ENCODE measurements at regions not wholly inside any gene's neighbourhood (a gene's known extent, or its start where the extent isn't known, plus 50 kb on each side); places are given as distances from the start of the nearest gene placed in this dataset.
"Not testable (repeated sequence)": the region's sequence is repeated elsewhere in the genome, so short reads cannot be mapped to it uniquely, and the experiment has no call there.

DNA sequence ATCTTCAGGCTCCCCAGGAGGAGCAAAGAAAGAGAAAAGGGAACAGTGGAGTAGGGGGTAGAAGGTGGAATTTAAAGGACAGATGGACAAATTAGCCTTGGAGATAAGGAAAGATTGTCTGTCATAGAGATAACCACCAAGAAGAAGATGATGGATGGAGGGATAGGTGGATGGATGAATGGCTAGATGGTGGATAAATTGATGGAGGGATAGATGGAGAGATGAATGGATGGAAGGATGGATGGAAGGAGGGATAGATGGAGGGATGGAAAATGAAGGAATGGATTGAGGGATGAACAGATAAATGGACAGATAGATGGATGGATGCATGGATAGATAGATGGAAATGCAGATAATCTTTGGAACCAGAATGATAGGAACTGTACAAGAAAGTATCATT, 102.8 kb downstream of the TNFAIP3 start:
- DNase-seq (ENCODE audit: low spot score), result no peak

DNA sequence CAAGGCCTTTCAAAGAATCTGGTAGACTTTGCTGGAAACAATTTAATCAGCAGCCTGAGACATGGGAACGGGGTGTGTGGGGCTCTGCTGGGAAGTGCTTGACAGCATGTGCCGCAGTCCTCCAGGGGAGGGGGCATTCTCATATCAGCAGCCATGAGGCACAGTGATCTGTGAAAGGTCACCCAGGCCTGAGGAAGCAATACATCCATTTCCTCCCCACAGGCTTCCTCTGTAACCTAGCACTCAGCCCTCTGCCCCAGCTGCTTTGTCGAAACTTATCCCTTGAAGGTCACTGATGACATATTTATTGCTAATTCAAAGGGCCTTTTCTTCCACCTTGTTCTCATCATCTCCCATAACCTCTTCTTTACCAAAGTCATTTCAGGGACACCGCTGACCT, 103.3 kb downstream of the TNFAIP3 start:
- DNase-seq (ENCODE audit: low spot score), result no peak

DNA sequence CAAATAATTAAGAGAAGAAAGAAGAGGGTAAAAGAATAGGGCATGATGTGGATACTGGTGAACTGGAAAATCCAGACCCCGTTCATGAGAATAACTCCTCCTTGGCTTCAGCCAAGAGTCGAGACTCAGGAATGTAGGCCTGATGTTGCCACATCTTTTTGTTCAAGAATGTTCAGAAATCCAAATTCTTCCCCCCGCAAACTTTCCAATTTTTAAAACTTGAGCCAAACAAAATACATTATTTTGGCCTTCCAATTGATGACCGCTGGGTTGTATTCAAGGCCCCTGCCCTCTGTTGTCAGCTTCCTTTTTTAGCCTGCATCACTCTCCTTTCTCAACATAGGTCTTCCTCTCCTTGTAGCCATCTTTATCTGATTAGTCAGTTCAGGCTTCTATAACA, 106.1 kb downstream of the TNFAIP3 start:
- DNase-seq (ENCODE audit: low spot score), result no peak

DNA sequence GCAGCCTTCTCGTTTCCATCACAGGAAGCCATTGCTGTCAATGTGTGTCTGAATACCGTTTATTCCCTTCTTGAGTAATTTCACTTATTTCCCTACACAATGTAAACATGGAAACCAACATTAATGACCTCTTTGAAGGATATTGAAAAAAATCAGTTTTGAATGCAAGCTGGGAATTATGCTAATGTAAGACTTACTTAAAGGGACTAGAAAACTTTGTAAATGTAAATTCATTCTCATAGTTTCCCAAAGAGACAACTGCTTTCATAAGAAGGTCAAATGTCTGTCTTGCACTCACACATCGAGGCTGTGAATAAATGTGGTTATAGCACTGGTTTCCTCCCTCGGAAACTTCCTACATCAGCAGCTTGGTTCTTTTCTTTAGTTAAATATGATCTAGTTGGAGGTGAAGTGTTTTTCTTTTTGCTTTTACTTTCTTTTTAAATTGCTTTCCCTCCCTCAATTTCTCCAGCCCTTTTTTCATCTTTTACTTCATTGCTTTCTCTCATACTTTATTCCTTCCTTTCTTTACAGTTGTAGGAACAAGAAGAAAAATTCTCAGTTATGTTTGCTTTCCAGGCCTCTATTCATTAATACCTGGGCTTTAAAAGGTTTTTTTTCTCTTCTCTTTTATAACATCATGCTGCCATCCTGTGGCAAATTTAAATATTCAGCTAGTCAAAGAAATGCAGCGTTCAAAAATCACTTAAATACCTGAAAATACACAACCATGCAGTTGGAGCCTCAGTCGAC, 108.3 kb downstream of the TNFAIP3 start:
- DNase-seq (ENCODE audit: low spot score), result no peak

DNA sequence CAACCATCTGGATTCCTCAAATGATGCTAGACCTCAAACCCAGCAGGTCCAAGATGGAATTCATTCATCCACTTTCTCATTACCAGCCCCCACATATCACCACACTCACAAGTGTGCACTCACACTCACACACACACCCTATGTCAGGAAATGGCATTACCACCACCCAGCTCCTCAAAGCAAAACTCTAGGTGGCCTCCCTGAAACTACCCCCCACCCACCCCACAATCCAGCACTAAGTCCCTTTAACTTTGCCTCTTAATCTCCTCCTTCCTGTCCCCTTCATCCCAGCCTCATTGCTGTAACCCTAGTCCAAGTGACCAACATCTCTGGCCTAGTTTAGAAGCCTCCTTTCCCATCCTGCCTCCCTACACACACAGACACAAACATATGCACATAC, 109.4 kb downstream of the TNFAIP3 start:
- no peak for DNase-seq (ENCODE audit: low spot score)

DNA sequence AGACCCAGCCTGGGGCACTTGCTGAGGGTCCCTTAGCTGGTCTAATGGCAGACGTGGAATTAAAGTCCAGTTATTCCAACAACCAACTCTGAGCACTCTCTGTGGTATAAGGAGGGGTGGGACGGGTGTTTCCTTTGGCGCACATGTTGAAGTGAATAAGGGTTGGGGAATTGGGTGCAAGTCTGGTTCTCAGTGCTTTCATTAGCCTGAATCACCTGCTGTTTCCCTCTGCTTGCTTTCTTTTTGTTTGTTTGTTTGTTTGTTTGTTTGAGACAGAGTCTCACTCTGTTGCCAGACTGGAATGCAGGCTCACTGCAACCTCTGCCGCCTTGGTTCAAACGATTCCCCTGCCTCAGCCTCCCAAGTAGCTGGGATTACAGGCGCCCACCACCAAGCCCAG, 110.1 kb downstream of the TNFAIP3 start:
- DNase-seq (ENCODE audit: low spot score), result no peak

DNA sequence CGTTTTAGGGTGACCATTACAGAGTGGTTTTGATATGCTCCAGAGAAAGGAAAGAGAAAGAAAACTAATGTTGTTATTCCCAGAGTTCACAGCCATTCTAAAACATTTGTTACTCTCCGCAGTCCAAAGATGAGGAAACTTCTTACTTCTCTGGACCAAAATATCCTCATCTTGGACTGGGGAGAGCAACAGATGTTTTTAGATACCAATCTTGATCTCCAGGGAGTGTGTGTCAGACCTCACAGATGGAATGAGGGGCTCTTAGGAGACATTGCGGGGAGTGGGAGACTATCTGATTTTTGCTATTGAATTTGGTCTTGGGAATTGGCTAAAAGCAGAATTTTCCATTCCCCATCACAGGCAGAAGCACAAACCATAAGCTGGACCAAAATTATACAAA, 110.8 kb downstream of the TNFAIP3 start:
- no peak for DNase-seq (ENCODE audit: low spot score)

DNA sequence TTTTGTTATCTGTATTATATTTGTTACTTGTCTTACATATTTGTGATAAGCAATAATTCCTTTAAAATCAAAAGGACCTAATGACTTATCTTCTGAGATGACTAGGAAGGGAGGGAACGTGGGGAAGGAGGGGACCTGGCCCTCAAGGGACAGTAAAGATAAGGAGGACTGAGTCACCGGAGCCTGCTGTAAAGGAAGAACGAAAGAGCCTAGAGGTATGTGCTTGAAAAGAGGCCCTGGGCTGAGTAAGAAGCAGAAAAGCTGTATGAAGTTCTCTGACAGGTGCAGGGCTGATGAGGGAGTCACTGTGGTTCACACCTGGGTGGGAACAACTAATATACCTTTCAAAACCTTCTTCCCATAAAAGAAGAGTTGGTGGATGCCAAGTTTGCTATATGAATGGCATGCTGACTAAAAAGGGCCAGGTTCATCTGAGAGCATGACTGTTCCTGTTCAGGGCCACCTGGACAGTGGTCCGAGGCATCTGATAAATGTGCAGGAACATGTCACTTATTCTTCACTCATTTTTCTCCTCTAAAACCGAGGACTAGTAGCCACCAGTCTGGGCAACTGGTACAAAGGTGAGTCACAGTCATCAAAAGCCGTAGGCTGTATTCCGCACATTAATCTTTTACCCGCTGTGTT, 111.3 kb downstream of the TNFAIP3 start:
- no peak for DNase-seq (ENCODE audit: low spot score)

DNA sequence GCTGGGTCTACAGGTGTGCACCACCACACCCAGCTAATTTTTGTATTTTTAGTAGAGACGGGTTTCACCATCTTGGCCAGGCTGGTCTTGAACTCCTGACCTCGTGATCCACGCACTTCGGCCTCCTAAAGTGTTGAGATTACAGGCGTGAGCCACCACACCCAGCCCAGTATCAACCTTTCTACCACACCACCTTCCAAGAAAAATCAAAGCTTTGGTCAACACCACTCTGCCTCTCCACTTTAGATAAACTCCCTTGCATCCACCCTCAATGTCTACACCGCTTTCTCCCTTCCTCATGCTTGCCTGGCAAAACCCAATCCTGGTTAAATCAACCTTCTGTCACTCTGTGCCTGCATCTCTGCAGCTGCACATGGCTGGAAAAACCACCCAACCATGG, 112.2 kb downstream of the TNFAIP3 start:
- not testable (repeated sequence) for DNase-seq (ENCODE audit: low spot score)

DNA sequence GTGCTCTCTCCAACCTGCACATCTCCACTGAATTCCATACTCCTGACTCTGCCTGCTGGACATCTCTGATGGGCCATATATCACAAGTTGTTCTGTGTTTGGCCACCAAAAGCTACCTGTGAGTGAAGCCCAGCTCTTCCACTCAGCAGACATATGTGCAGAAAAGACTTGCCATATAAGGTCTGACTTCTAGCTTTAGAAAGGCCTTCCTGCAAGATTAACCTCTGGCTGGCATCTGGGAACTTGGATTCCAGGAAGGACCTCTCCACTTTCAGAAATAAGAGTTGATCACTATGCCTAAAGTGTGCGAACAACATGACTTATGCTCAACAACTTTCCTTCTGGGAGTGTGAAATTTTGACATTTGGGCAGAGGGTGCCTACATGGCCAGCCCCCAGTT, 113.7 kb downstream of the TNFAIP3 start:
- DNase-seq (ENCODE audit: low spot score), result no peak

DNA sequence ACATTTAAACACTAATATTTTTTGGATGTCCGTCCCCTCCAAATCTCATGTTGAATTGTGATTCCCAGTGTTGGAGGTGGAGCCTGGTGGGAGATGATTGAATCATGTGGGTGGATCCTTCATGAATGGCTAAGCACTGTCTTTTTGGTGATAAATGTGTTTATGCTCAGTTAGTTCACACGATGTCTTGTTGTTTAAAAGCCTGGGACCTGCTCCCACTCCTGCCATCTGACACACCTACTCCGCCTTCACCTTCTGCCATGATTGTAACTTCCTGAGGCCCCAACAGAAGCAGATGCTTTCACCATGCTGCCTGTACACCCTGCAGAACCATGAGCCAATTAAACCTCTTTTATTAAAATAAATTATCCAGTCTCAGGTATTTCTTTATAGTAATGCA, 114.7 kb downstream of the TNFAIP3 start:
- DNase-seq (ENCODE audit: low spot score), result no peak

DNA sequence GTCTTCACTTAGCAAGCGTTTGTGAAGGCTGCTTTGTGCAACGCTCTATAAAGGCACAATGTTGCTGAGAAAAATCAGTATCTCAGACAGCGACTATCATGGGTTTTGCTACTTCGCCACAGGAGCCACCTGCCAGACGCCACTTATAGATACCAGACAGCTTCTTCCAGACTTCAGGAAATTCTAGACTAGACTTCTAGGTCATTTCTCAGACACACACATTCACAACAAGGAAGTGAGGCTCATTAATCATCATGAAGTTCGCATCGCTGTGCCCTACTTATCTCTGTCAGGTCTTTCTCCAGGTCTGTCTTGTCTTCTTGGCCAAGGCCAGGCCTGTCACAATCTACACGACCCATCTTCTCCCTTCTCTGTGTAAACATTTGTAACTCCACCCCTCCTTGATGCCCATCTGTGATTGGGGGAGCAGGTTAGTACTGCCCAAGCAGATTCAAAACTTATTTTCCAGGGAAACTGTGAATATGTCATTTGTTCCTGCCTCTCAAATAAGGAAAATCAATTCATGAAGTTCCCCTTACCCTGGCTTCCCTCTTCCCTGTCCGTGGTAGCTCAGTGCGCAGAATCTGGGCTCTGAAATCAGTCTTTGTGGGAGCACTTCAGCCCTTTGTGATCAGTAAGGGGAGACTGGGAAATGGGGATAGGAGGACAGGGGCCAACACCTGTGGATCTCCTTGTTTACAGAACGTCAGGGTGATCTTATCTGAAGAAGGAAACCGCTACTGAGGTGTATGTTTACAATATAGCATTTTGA, 115.5 kb downstream of the TNFAIP3 start:
- no peak for DNase-seq (ENCODE audit: low spot score)

DNA sequence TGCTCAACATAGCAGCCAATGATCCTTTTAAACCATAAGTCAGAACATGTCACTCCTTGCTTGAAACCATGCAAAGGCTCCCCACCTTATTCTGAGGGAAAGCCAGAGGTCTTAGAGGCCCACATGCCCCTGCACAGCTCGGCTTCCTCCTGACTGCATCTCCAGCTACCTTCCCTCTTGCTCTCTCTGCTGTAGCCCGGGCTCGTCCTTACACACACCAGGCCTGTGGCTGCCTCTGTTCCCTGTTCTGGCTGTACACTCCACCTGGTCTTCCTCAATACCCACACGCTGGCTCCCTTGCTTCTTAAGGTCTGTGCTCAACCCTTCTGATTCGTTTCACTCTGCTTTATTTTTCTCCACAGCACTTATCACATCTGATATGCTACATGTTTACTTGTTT, 116.2 kb downstream of the TNFAIP3 start:
- DNase-seq (ENCODE audit: low spot score), result no peak

DNA sequence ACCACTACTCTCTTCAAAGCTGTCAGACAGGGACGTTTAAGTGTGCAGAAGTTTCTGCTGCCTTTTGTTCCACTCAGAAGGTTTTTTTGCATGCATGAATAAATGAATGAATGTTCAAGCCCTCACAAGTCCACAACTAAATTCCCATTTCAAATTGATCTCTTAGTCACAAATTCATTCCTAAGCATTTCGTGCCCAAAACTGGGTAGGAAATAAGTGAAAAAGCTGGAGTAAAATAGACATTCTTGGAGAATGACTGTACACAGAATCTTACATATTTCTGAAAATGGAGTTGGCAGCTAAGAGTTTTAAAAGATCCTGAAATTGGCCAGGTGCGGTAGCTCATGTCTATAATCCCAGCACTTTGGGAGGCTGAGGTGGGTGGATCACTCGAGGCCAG, 117.6 kb downstream of the PERP start:
- no peak for DNase-seq (ENCODE audit: low spot score)

DNA sequence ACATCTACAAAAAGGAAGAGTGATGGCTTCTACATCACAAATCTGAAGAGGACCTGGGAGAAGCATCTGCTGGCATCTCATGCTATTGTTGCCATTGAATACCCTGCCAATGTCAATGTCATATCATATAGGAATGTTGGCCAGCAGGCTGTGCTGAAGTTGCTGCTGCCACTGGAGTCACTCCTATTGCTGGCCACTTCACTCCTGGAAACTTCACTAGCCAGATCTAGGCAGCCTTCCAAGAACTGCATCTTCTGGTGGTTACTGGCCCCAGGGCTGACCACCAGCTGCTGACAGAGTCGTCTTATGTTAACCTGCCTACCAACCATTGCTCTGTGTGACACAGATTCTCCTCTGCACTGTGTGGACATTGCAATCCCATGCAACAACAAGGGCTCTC, 111.8 kb downstream of the PERP start:
- no peak for DNase-seq (ENCODE audit: low spot score)

DNA sequence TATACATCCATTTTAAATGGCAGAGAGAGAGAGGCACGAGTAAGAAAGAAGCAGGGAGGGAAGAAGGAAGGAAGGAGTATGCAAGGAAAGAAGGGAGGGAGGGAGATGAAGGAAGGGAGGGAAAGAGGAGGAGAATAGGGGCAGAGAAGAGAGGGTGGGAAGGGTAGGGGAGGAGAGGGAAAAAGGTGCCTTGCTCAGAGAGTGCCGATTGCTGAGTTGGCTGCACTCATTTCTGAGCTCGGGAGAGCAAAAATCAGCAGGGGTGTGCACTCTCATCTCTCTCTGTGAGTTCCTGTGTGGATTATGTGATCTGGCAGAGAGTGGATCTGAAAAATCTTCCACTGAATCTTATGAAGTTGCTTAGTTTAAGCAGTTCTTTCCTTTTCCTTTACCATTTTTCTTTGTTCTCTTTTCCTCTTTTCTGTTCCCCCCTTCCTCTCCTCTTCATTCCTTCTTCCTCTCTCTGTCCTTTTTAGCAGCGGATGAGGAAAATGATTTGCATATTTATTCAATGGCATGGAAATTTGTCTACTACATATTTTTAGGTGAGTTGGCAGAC, 108.7 kb downstream of the PERP start:
- DNase-seq (ENCODE audit: low spot score), result no peak

DNA sequence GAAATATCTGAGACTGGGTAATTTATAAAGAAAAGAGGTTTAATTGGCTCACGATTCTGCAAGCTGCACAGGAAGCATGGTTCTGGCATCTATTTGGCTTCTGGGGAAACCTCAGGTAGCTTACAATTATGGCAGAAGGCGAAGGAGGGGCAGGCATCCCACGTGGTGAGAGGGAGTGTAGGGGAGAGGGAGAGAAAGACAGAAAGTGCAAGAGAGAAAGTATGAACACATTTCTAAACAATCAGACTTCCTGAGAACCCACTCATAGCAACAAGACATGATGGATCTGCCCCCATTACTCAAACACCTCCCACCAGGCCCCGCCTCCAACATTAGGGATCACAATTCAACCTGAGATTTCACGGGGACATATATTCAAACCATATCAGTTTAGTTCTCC, 107.4 kb downstream of the PERP start:
- no peak for DNase-seq (ENCODE audit: low spot score)

DNA sequence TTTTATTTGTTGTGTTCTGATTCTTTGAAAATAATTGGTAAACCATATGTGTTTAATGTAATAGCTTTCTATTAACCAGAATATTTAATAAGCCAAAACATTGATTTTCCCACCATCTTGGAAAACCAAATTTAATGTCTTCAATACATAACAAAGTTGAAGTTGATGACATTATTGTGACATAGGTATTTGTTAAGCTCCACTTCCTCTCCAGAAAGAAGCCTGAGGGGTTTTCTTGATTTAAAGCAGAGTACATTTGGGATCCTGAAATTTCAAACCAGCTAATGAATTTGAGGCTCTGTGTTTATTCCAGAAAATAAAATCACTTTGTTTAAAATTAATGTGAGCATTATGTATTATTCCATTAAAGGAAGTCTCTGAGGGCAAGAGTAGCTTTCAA, 106.3 kb downstream of the PERP start:
- DNase-seq (ENCODE audit: low spot score), result no peak

DNA sequence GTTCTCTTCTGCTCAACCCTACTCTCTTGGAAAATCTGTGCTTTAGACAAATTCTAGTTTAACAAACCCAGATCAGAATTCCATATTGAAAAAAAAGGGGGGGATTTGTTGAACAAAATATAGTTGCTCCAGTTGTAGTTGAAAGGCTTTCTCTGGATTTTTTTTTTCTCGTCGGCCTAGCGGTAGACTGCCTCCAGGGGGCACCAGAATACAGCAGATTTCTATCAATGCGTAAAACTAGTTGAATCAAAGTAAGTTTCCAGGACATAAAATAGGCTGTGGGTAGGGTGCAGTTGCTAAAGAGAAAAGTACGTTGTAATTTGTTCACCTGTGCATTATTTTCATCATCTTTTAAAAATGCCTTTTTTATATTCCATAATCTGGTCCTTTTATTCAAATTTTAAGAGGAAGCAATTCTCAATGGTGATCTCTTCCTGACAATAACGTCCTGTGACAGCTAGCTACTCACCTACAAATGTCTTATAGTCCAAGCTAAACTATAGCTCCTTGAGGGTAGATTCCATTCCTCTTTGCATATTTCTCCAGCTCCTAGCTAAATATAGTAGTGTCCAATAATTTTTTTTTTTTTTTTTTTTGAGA, 105.4 kb downstream of the PERP start:
- no peak for DNase-seq (ENCODE audit: low spot score)

DNA sequence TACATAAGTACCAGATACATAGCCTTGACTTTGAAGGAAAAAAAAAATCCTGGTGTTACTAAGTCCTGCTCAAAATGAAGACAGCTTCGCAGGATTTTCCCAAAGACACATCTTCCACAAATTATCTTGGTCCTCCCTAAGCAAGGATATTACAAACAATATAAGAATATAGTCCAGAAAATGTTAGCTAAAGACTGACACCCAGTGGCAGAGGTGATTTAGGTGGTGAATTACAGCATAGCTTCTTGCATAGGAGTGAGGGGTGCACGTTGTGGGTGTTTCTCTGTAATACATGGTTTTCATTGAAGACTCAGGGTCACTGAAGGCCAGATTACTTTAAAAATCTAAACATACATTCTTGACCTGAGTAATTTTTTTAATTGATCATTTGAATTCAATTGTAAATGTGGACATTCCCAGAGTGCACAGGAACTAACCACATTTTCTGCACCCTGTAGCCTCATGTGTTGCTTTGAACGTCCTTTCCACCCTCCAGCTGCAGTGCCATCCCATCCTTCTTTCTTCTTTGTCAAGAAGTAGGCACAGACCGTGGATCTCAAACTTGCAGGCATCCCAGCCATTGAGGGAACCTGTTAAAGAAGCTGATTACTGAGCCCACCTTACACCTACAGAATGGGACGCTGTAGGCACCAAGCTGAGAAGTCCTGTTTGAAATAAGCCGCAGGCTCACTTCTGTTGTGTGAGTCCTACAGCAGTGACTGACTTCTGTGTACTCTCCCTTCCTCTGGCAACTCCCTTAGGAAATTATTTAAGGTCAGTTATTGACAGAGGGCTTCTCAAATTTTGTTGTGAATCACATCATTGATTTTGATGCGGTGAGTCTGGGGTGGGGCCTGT, 102.6 kb downstream of the PERP start:
- DNase-seq (ENCODE audit: low spot score), result no peak

DNA sequence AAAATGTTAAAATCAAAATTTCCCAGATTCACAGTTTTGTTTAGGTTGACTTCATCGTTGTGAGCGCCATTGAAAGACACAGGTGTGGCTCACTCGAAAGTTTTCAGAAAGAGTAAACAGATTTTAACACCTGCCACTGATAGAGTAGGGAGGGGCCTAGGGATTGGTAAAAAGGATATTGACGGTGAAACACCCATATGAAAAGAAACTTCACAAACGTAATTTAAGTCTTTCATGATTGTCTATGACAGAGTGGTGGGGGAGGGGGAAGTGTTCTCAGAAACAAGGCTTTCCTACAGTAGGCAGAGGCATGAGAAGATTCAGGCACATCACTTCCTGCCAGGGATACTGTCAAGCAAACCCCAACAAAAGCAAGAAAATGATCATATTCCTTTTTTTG, 101.4 kb downstream of the PERP start:
- DNase-seq (ENCODE audit: low spot score), result no peak

All from left forelimb (tissue), 1 donor.